GM12864 (cell line): ENCODE measurements at regions not wholly inside any gene's neighbourhood (a gene's known extent, or its start where the extent isn't known, plus 50 kb on each side); places are given as distances from the start of the nearest gene placed in this dataset.
"Not testable (repeated sequence)": the region's sequence is repeated elsewhere in the genome, so short reads cannot be mapped to it uniquely, and the experiment has no call there.

Source experiments
- DNase-seq: peaks from one replicate; pipeline ENCODE4 v3.0.0-alpha.2; 2011; ENCODE audit warnings: low read depth
- H3K4me3 ChIP-seq: 2 replicates; pipeline ENCODE4 v1.5.1; 2011; ENCODE audit warnings: mild to moderate bottlenecking, low read depth, low read length, control low read depth
- CTCF ChIP-seq: IDR thresholded peaks from 2 replicates; pipeline ENCODE4 v1.5.1; 2011; ENCODE audit warnings: low read depth, mild to moderate bottlenecking, moderate library complexity, low read length, control low read depth, inconsistent platforms; ENCODE audit errors: missing control alignments

DNA sequence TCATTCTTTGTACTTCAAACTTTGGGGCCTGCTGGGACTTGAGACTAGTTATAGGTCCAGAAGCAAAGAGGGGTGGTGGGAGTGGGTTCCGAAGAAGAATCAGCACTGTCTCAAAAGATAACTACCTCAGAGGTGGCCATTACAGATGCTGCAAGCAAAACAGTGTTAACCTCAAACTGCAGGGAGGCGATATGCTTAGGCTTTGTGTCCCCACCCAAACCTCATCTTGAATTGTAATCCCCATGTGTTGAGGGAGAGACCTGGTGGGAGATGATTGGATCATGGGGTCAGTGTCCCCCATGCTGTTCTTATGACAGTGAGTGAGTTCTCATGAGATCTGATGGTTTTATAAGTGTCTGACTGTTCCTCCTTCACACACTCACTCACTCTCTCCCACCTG, 545.3 kb downstream of the XYLT1 start:
- no peak overlapping the region for H3K4me3 ChIP-seq
- TF ChIP-seq CTCF: no peak
- DNase-seq: no peak

- no peak for TF ChIP-seq CTCF
- no peak for DNase-seq
- H3K4me3 ChIP-seq: no peak overlapping the region
These were observed 542.1 kb downstream of the XYLT1 start for GRCh38 chr16:16928532-16929109.

DNA sequence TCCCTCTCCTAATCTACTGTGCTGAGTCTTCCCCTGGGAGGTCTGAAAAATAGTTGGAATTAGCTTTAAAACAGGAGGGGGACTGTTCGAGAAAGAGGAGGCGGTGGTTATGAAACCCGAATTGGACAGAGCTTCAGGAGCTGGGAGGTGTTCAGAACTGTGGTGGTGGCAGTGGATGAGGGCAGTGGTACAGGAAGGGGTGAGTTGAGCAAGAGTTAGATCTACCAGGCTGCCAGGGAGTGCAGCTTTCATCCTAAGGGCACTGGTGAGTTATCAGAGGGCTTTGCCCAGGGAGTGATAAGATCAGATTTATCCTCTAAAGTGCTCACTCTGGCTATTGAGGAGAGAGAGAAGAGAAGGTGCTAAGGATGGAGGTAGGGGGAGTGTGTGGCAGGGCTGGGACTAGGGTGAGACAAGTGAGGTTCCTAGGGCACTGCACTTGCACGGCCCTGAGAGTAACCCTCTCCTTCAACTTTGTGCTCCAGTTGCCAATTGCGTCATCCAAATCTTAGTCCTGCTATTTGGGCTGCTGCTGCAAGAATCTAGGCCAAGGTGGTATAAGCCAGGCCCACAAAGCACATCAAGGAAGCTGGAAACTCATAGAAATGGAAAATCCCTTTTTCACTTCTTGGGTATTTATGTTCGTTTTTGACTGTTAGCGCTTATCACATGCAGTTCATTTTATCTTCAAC, 540.3 kb downstream of the XYLT1 start:
- H3K4me3 ChIP-seq: no peak overlapping the region
- DNase-seq: no peak
- no peak for TF ChIP-seq CTCF

DNA sequence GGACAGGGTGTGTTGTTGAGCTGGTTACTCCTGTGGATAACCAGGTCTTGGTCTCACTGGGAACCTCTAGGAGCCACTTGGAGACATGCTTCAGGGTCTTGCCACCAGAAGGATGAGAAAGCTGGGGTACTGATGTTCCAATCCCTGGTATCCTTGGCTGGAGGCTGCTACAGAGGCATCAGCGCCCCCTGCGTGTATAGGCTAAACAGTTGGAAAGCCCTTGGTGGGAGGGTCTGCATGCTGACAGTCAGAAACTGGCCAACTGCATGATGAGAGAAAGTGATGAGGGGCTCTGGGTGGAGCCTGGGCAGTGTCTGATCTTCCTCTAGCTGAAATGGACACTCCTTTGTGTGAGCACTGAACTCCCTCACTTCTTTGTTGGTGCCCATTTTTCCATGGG, 536.9 kb downstream of the XYLT1 start:
- H3K4me3 ChIP-seq: no peak overlapping the region
- no peak for TF ChIP-seq CTCF
- DNase-seq: no peak

- no peak overlapping the region for H3K4me3 ChIP-seq
- TF ChIP-seq CTCF: no peak
- no peak for DNase-seq
These were observed 536.1 kb downstream of the XYLT1 start for GRCh38 chr16:16934660-16935059.

- H3K4me3 ChIP-seq, DNase-seq: not testable (repeated sequence)
These were observed 534.9 kb downstream of the XYLT1 start for GRCh38 chr16:16935909-16936308.

GRCh38 chr16:16937576-16937975, 533.2 kb downstream of the XYLT1 start:
- H3K4me3 ChIP-seq: no peak overlapping the region
- no peak for DNase-seq
- TF ChIP-seq CTCF: no peak
